Body of pancreas (tissue), 4 donors: ENCODE measurements at regions not wholly inside any gene's neighbourhood (a gene's known extent, or its start where the extent isn't known, plus 50 kb on each side); places are given as distances from the start of the nearest gene placed in this dataset.

ENCODE experiments used
- CTCF ChIP-seq, 7 experiments: fragments of 450-650 bp in 4 of 7; fragments of 200-600 bp in 3 of 7; sonication (generic) in 3 of 7; IDR thresholded peaks; one replicate each; pipeline ENCODE4 v1.5.1; 2016 to 2019; ENCODE audit warnings: antibody characterized with exemption in 7 of 7
- POLR2A ChIP-seq, 3 donors: fragments of 450-650 bp; IDR thresholded peaks; one replicate each; pipeline ENCODE4 v1.6.1; 2016; ENCODE audit warnings: antibody characterized with exemption in 3 of 3, mild to moderate bottlenecking in 2 of 3

- TF ChIP-seq CTCF (IDR thresholded peaks at IDR 0.05) (no peak), POLR2A (IDR thresholded peaks at IDR 0.05) (no peak)
Observed at GRCh38 chr20:17003170-17003870, 223.5 kb upstream of the PCSK2 start.
